CD4-positive, alpha-beta memory T cell (primary cell): ENCODE measurements at regions not wholly inside any gene's neighbourhood (a gene's known extent, or its start where the extent isn't known, plus 50 kb on each side); places are given as distances from the start of the nearest gene placed in this dataset.

ENCODE experiments used
- CTCF ChIA-PET: fragments of 350-600 bp; sonication (Branson Sonifier 250); formaldehyde crosslinking; loops from one replicate; lab custom pipeline; 2021; ENCODE audit warnings: inconsistent platforms; ENCODE audit not compliant: partially characterized antibody; lab: Charles Lee
- POLR2A ChIA-PET: fragments of 350-600 bp; sonication (Branson Sonifier 250); formaldehyde crosslinking; loops from one replicate; lab custom pipeline; 2021; ENCODE audit not compliant: partially characterized antibody; lab: Charles Lee
- DNase-seq, 5 donors: peaks; one replicate each; pipeline versions ENCODE4 v3.0.0 to v3.0.0-alpha.2; 2020 to 2022; ENCODE audit warnings: mixed read lengths in 1 of 5
- H3K27ac ChIP-seq: one replicate; pipeline ENCODE4 v1.7.0; 2013; ENCODE audit warnings: low read depth, low read length
- H3K27me3 ChIP-seq: 2 replicates; pipeline ENCODE4 v1.7.0; 2013; ENCODE audit warnings: mild to moderate bottlenecking, low read length, moderate library complexity; ENCODE audit not compliant: insufficient read depth
- H3K36me3 ChIP-seq: 2 replicates; pipeline ENCODE4 v1.7.0; 2013; ENCODE audit warnings: mild to moderate bottlenecking, low read length, moderate library complexity; ENCODE audit not compliant: insufficient read depth
- H3K4me1 ChIP-seq: 2 replicates; pipeline ENCODE4 v1.7.0; 2013; ENCODE audit warnings: mild to moderate bottlenecking, low read length, moderate library complexity; ENCODE audit not compliant: insufficient read depth
- H3K4me3 ChIP-seq, 2 donors: one replicate each; pipeline ENCODE4 v1.7.0; 2013; ENCODE audit warnings: low read length in 2 of 2, mild to moderate bottlenecking in 1 of 2
- H3K9me3 ChIP-seq, 2 donors: one replicate each; pipeline ENCODE4 v1.7.0; 2013; ENCODE audit warnings: low read length in 2 of 2, control low read depth in 1 of 2; ENCODE audit not compliant: control insufficient read depth in 1 of 2
- H3K27ac Mint-ChIP-seq, 7 donors: one replicate each; pipeline ENCODE4 v1.8.0; 2020 to 2021; ENCODE audit warnings: mixed read lengths in 7 of 7, mild to moderate bottlenecking in 6 of 7, inconsistent platforms in 3 of 7, moderate library complexity in 3 of 7
- H3K27me3 Mint-ChIP-seq, 2 donors: one replicate each; pipeline ENCODE4 v1.8.0; 2020 to 2021; ENCODE audit warnings: mixed read lengths in 2 of 2
- H3K36me3 Mint-ChIP-seq, 2 donors: one replicate each; pipeline ENCODE4 v1.8.0; 2020 to 2021; ENCODE audit warnings: mixed read lengths in 2 of 2, inconsistent platforms in 1 of 2, mild to moderate bottlenecking in 1 of 2
- H3K4me1 Mint-ChIP-seq, 4 donors: one replicate each; pipeline ENCODE4 v1.8.0; 2020 to 2021; ENCODE audit warnings: mixed read lengths in 4 of 4, mild to moderate bottlenecking in 1 of 4
- H3K4me3 Mint-ChIP-seq, 8 donors: one replicate each; pipeline ENCODE4 v1.8.0; 2020 to 2021; ENCODE audit warnings: mixed read lengths in 8 of 8, mild to moderate bottlenecking in 7 of 8, moderate library complexity in 6 of 8, inconsistent platforms in 3 of 8
- H3K9me3 Mint-ChIP-seq, 8 donors: one replicate each; pipeline ENCODE4 v1.8.0; 2020 to 2021; ENCODE audit warnings: mixed read lengths in 8 of 8, mild to moderate bottlenecking in 5 of 8, inconsistent platforms in 3 of 8, moderate library complexity in 1 of 8
- intact Hi-C: fragments of 100-400 bp; cut with micrococcal nuclease; formaldehyde crosslinking; loops from one replicate; pipeline ENCODE4 v1.15.1; 2023

DNA sequence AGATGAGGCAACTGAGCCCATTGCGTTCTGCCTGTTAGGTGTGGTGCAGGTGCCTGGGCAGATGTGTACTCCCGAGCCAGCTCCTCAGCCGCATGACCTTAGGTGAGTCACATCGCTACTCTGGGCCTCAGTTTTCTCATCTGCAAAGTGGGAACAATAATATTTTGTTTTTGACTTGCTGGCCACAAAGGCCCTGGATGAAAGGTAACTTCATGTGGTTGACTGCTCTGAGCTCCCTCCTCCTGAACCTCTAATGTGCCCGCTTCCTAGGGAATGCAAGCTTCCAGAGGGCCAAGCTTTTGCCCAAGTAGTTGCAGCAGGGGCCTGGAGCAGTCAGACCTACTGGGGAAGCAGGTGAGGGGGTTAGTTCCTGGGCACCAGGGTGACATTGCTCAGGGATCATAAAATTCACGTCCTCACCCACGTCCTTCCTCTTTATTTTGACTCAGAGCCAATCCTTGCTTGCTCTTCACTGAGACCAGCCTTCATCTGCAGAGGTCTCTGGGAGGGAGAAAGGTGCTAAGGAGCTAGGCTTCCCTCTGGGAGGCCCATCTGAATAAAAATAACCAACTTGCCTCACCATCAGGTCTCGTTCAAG is 149.0 kb upstream of the TLE3 start:
- Histone ChIP-seq H3K36me3 (no peaks in the 10 kb centered on the region), H3K27ac (no peak overlapping the region), H3K27me3 (no peaks in the 10 kb centered on the region), H3K4me3 (no peak overlapping the region), H3K4me1 (peaks cover 32% of the 10 kb centered on the region), H3K9me3 (no peaks in the 10 kb centered on the region)
- Mint-ChIP-seq H3K36me3 (no peaks in the 10 kb centered on the region), H3K4me3 (no peak overlapping the region), H3K9me3 (no peaks in the 10 kb centered on the region), H3K27me3 (no peaks in the 10 kb centered on the region), H3K4me1 (peaks cover 10 to 34% (median 24%) of the 10 kb centered on the region in 4 donors), H3K27ac (peak overlapping the region in 1 of 7 donors; percentile 23)
- intact Hi-C loops = no loop called here
- ChIA-PET CTCF (interaction anchor here (0.9 kb wide), 1 partner anchor 38 kb away, joined by 3 read pairs; no protein-coding TSS in a partner anchor), POLR2A (interaction anchor here (1.2 kb wide), 1 partner anchor 13 kb away, joined by 3 read pairs; no protein-coding TSS in a partner anchor)
- no peak for DNase-seq

DNA sequence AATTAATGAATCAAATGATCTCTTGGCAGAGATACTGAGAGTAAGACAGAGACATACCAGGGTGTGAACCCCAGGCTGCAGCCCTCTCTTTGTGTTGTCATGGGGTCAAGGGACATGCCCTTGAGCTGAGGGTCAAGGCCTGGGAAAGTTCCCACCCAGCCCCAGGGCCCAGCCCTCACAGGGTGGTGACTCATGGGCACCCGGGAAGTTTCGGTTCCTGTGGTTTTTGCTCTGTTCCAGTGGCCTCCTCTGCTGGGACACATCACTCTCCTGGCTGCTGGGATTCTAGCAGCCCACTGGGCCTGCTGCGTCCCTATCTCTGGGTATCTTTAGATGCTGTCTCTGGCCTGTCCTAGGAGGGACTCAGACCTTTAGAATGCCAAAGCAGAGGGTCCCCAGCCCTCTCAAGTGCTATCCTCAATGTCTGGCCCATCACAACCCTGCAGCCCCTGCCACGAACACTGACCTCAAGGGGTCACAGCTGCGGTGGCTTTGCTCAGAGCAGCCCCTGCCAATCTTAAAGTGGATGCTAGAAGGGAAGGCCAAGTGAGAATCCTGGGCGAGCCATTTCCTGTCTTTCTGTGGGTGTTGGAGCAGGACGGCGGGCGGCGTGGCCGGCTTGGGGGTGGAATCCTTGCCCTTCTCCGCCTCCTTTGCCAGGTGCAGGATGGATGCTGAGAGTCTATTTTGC is 148.4 kb upstream of the TLE3 start:
- H3K4me1 ChIP-seq = peaks cover 32% of the 10 kb centered on the region
- intact Hi-C loops = no loop called here
- H3K36me3 ChIP-seq = no peaks in the 10 kb centered on the region
- Mint-ChIP-seq H3K4me3 (no peak overlapping the region), H3K9me3 (no peaks in the 10 kb centered on the region), H3K4me1 (peaks cover 10 to 41% (median 23%) of the 10 kb centered on the region in 4 donors), H3K27ac (no peak overlapping the region), H3K27me3 (no peaks in the 10 kb centered on the region), H3K36me3 (no peaks in the 10 kb centered on the region)
- CTCF ChIA-PET = no interaction called here
- H3K9me3 ChIP-seq = no peaks in the 10 kb centered on the region
- no peak for DNase-seq
- no peak overlapping the region for H3K27ac ChIP-seq
- no peak overlapping the region for H3K4me3 ChIP-seq
- no peaks in the 10 kb centered on the region for H3K27me3 ChIP-seq
- POLR2A ChIA-PET = interaction anchor here (1.2 kb wide), 1 partner anchor 14 kb away, joined by 3 read pairs; no protein-coding TSS in a partner anchor

- Mint-ChIP-seq H3K9me3 (no peaks in the 10 kb centered on the region), H3K27me3 (no peaks in the 10 kb centered on the region), H3K4me1 (peaks cover 10 to 42% (median 23%) of the 10 kb centered on the region in 4 donors), H3K36me3 (no peaks in the 10 kb centered on the region), H3K4me3 (no peak overlapping the region), H3K27ac (no peak overlapping the region)
- no peak overlapping the region for H3K27ac ChIP-seq
- ChIA-PET POLR2A (no interaction called here), CTCF (no interaction called here)
- H3K4me1 ChIP-seq = peaks cover 32% of the 10 kb centered on the region
- no peaks in the 10 kb centered on the region for H3K27me3 ChIP-seq
- no peak overlapping the region for H3K4me3 ChIP-seq
- no peaks in the 10 kb centered on the region for H3K9me3 ChIP-seq
- no peak for DNase-seq
- intact Hi-C loops = no loop called here
- no peaks in the 10 kb centered on the region for H3K36me3 ChIP-seq
Observed at GRCh38 chr15:70244978-70245542, 147.3 kb upstream of the TLE3 start.

GRCh38 chr15:70243686-70244540 is 146.2 kb upstream of the TLE3 start:
- CTCF ChIA-PET = no interaction called here
- H3K9me3 ChIP-seq = no peaks in the 10 kb centered on the region
- no peak overlapping the region for H3K27ac ChIP-seq
- no peak for DNase-seq
- intact Hi-C loops = no loop called here
- Mint-ChIP-seq H3K27me3 (no peaks in the 10 kb centered on the region), H3K36me3 (no peaks in the 10 kb centered on the region), H3K4me3 (no peak overlapping the region), H3K27ac (no peak overlapping the region), H3K9me3 (no peaks in the 10 kb centered on the region), H3K4me1 (peaks cover 10 to 42% (median 23%) of the 10 kb centered on the region in 4 donors)
- no peak overlapping the region for H3K4me3 ChIP-seq
- H3K27me3 ChIP-seq = no peaks in the 10 kb centered on the region
- peaks cover 32% of the 10 kb centered on the region for H3K4me1 ChIP-seq
- no peaks in the 10 kb centered on the region for H3K36me3 ChIP-seq
- POLR2A ChIA-PET = no interaction called here

DNA sequence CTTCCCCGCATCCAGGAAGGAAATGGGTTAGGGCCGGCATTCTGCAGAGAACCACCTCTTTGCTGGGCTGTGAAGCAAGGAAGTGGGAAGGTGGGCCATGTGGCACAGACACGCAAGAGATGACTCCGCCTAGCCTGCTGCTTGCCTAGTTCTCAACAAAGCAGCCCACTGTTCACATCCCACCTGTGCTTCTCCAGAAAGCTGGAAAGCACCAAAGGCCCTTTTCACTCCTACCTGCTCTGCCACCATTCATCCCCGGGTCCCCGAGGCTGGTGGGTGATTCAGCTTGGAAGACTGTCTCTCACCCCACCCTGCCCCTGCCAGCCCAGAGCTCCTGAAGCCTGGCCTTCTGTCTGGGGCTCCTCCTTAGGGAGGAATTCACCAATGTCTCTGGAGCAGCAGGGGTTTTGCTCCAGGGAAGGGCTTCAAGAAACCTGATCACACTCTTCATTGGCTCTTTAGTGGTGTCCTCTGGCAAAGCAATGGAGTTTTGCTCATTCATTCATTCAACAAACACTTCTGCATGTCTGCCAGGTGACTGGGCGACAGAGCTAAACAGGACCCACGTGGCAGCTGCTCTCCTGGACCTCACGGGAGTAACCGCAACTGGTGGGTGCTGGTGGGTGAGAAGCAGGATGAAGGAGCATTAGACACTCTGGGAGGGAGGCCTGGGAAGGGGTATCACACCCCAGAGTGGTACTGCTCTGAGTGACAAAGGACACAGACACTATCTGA is 145.4 kb upstream of the TLE3 start:
- Histone ChIP-seq H3K36me3 (no peaks in the 10 kb centered on the region), H3K27me3 (no peaks in the 10 kb centered on the region), H3K9me3 (no peaks in the 10 kb centered on the region), H3K4me3 (no peak overlapping the region), H3K4me1 (peaks cover 32% of the 10 kb centered on the region), H3K27ac (no peak overlapping the region)
- Mint-ChIP-seq H3K27me3 (no peaks in the 10 kb centered on the region), H3K27ac (peak overlapping the region in 1 of 7 donors; percentile 61), H3K36me3 (no peaks in the 10 kb centered on the region), H3K4me3 (peak overlapping the region in 2 of 8 donors; percentile 23 to 51), H3K9me3 (no peaks in the 10 kb centered on the region), H3K4me1 (peaks cover 9 to 37% (median 19%) of the 10 kb centered on the region in 4 donors)
- intact Hi-C loops = no loop called here
- ChIA-PET CTCF (no interaction called here), POLR2A (no interaction called here)
- DNase-seq = no peak

- Mint-ChIP-seq H3K36me3 (no peaks in the 10 kb centered on the region), H3K9me3 (no peaks in the 10 kb centered on the region), H3K4me3 (peak overlapping the region in 2 of 8 donors; percentile 6 to 62), H3K27ac (peak overlapping the region in 1 of 7 donors; percentile 13), H3K27me3 (no peaks in the 10 kb centered on the region), H3K4me1 (peaks cover 9 to 33% (median 13%) of the 10 kb centered on the region in 4 donors)
- intact Hi-C loops = no loop called here
- no peaks in the 10 kb centered on the region for H3K27me3 ChIP-seq
- ChIA-PET CTCF (no interaction called here), POLR2A (no interaction called here)
- H3K4me1 ChIP-seq = peaks cover 25% of the 10 kb centered on the region
- no peak for DNase-seq
- H3K4me3 ChIP-seq = no peak overlapping the region
- no peaks in the 10 kb centered on the region for H3K9me3 ChIP-seq
- no peaks in the 10 kb centered on the region for H3K36me3 ChIP-seq
- no peak overlapping the region for H3K27ac ChIP-seq
Observed at GRCh38 chr15:70241561-70242320, 144.0 kb upstream of the TLE3 start.
